Muscle of arm (tissue), 1 donor: ENCODE measurements at regions not wholly inside any gene's neighbourhood (a gene's known extent, or its start where the extent isn't known, plus 50 kb on each side); places are given as distances from the start of the nearest gene placed in this dataset.
"Not testable (repeated sequence)": the region's sequence is repeated elsewhere in the genome, so short reads cannot be mapped to it uniquely, and the experiment has no call there.

Source experiments
- DNase-seq: peaks from one replicate; pipeline ENCODE4 v3.0.0-alpha.2; 2013

DNA sequence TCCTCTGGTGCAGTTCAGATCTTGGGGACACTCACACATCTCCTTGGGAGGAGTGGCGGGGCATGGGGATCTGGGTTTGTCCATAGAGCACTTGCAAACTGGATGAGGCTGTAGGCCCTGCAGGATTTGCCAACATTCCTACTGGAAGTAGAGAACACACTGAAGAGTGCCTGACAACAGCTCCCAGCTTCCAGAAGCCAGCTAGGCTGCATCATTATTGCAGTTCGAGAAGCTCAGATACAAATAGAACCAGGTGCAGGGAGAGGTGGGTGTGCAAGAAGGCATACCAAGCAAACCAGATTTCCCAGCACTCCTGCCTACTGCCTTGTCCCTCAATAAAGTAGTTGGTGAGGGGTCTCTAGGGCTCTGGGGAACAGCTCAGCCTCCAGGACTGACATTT lies 52.5 kb downstream of the RHOB start:
- no peak for DNase-seq

- DNase-seq, result no peak
These were observed 55.1 kb downstream of the RHOB start for GRCh38 chr2:20501974-20502373.

DNA sequence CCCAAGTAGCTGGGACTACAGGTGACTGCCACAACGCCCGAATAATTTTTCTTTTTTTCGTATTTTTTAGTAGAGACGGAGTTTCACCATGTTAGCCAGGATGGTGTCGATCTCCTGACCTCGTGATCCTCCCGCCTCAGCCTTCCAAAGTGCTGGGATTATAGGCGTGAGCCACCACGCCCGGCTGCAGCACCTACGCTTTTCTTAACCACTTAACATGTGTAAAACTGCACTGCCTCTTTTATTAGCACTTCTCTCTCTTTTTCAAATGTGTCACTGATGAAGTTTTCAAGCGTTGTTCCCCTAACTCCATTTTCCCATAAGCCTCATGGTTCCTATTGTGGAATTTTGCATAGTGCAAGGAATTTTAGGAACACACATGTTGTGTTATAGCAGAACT lies 55.6 kb downstream of the RHOB start:
- DNase-seq, result not testable (repeated sequence)

DNA sequence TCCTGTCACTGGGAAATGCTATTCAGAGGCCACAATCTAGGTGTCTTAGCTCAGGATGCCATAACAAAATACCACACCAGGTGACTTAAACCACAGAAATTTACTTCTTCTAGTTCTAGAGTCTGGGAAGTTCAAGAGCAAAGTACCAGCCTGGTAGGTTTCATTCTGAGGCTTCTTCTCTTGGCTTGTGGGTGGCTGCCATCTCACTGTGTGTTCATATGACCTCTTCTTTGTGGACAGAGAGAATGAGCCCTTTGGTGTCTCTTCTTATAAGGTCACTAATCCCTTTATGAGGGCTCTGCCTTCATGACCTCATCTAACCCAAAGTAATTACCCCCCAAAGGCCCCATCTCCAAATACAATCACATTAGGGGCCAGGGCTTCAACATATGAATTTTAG lies 57.3 kb downstream of the RHOB start:
- DNase-seq, result no peak

- no peak for DNase-seq
These were observed 59.4 kb downstream of the RHOB start for GRCh38 chr2:20506201-20506685.

DNA sequence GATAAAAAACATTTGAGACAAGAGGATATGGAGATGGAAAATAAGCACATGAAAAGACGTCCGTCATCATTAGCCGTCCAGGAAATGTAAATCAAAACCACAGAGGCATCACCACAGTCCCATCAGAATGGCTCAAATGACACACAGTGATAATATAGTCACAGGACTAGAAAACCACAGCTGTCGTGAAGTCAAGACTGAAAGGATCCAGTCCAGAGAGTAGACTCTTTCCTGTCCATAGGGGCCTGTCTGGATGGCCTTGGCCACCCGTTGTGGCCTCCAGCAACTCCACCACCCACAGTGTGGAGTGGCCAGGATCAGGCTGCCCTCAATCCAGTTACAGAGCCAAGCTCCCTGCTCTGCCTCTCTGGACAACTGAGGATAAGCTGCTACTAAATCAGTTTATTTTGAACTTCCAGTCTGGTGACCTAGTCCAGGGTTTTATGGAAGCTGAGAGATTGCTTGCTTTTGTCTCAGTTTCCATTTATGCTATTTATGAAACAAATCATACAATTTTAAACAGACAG lies 60.4 kb downstream of the RHOB start:
- no peak for DNase-seq

- no peak for DNase-seq
These were observed 60.8 kb downstream of the RHOB start for GRCh38 chr2:20507711-20508110.

DNA sequence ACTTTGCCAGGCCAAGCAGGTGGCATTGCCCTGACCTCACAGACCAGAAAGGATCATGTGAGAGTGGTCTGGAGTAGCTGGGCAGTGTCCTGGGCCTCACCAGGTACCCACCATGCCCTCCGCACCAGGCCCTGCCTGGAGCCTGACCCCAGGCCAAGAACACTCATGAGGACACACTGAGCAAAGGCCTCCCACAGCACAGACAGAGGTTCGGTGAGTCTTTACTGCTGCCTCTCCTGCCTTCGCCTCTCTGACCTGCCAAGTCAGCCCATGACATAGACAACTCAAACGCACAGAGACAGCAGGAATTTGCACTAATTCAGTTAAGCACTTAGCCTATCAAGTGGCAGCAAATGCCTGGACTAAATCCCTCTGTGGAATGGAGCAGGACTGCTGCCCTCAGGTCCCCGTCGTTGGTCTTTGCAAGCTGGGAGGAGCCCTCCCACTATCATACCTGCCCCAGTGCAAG lies 62.5 kb downstream of the RHOB start:
- no peak for DNase-seq

DNA sequence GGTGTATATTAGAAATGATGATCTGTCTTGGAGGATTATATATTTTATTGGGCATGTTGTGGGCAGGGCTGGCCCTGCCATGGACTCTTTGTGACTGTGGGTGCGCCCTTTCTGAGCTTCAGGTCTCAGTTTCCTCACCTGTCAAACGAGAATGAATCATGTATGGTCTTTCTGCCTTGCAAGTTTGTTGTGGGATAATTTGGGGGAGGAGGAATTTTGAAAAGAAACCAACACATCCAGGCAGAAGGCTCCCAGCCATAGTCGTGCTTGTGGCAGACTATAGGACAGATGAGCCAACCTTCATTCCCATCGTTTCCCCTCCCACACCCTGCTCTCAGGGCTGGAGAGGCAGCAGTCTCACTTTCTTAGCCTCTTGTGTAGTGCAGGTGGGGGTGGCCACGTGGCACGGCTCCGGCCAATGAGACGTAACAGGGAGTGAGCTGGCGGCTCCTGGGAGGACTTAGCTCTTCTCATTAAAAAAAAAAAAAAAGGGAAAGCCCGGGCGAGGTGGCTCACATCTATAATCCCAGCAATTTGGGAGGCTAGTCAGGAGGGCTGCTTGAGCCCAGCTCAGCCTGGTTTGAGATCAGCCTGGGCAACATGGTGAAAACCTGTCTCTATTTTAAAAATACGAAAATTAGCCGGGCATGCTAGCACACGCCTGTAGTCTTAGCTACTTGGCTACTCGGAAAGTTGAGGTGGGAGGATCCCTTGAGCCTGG lies 63.1 kb downstream of the RHOB start:
- DNase-seq, result no peak

- no peak for DNase-seq
These were observed 64.3 kb downstream of the RHOB start for GRCh38 chr2:20511130-20511529.

- no peak for DNase-seq
These were observed 65.3 kb downstream of the RHOB start for GRCh38 chr2:20512061-20512605.

DNA sequence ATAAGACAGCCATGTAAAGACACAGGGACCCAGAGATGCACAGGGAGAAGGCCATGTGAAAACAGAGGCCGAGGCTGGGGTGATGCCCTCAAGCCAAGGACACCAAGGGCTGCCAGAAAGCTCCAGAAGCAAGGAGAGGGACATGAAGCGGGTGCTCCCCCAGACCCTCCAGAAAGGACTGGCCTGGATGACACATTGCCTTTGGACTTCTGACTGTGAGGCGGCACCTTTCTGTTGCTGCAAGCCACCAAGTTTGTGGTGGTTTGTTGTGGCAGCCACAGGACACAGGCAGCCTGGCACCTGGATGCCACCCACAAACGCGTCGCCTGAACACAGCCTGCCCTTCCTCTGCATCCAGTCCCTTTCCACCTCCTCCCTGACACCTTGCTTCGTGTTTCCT lies 67.1 kb downstream of the RHOB start:
- no peak for DNase-seq

GRCh38 chr2:20514596-20515269 lies 67.9 kb downstream of the RHOB start:
- no peak for DNase-seq

DNA sequence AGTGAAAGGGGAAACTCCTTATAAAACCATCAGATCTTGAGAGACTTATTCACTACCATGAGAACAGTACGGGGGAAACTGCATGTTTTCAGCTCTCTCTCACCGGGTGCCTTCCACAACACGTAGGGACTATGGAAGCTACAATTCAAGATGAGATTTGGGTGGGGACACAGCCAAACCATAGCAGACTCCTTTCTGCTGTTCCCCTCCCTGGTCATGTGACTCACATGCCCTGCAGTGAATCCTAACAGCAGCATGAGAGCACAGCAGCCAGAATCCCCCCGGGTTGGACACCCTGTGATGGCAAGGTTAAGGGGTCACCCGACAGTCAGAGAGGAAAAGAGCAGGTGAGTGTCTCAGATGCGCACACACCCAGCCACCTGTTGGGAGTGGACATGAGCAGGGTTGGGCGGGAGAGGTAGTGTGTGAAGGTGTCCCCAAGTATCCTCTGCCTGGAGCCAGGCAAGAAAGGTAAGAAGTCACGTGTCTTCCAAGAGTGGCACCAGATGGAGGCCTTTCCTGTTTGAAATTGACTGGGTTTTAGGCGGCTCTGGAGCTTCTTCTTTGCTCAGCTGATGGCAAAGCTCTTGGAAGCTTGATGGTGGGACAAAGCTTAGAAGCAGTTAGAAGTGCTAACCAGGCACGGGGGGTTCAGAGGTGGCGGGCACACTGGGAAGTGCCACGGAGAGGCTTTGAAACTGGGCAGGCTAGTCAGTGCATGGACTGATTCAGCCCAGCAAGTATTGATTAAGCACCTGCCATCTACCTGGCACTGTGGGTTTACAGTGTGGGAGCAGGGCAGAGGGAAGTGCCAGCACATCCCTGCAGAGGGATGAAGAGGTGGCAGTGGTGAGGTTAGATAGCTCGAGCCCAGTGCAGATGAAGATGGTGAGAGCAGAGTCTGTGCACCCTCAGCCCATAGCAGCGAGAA lies 68.7 kb downstream of the RHOB start:
- no peak for DNase-seq

- no peak for DNase-seq
These were observed 69.4 kb downstream of the RHOB start for GRCh38 chr2:20516291-20516645.

DNA sequence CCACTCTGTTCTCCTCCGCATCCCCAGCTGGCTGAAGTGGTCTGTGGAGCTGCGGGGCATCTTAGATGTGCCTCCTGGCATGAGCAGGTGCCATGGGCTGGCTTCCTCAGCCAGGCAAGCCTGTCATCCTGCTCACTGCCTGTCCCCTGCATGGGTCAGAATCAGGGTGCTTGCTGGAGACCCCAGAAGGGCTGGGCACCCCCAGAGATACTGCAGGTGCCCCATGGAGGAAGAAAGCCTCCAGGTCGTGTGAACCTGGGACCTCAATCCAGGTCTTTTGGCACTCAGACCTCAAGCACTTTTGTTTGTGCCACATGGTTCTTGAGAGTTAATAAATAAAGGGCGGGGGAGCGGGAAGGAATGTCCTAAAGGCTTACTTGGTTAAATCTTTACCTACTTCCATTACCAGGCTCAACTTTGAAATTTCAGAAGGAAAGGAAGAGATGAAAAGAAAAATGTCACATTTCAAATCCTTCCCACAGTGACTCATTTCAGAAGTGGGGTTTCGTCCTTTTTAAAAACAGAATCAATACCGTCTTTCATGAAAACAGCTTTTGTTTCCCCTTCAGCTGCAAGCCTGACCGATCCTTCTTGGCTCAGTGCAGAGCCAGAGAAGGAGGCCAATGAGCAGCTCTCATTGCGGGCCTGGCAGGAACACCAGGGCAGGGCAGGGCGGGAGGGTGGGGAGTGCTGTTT lies 69.9 kb downstream of the RHOB start:
- DNase-seq, result peak; percentile 45

DNA sequence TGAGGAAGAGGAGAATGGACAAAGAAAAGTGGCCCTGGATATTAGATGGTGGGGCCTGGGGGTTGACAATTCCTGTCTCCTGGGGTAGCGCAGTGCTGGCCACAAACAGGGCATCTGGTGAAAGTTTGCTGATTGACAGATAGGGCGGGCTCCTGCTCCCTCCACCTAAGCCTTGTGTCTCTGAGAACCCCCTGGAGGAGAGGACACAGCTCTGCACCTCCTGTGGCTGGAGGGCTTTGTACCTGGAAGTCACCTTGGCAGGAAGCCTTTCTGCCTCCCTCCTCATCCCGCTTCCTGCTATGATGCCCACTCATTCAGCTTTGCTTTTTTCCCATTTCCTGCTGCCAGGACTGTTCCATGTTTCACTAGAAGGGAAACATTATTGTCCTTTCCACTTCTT lies 72.4 kb downstream of the RHOB start:
- DNase-seq, result no peak

GRCh38 chr2:20520128-20520527 lies 73.3 kb downstream of the RHOB start:
- DNase-seq, result no peak

GRCh38 chr2:20521193-20521592 lies 74.3 kb downstream of the RHOB start:
- DNase-seq, result no peak

DNA sequence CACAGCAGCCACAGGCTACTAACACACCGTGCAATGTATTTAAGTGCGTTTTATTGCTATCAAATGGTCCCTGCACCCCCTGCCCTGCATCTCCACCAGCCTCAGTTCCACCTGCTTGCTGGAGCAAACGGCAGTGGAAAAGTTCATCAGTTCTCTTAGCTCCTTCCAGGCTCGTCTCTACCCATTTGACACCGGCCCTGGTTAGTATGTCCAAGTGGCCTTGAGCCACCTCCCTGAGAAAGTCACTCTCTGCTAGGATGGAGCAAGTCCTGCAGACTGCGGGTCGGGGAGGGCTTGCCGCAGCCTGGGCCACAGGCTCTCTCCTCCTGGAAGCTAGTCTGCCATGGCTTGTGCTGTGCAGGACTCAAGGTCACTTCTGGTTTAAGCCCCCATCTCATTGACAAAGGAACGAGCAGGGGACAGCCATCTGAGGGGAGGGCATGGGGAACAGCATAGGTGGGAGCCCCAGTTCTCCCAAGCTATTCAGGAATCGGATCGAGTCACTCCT lies 74.9 kb downstream of the RHOB start:
- DNase-seq, result no peak
